OCI-LY7 (cell line): ENCODE measurements at regions not wholly inside any gene's neighbourhood (a gene's known extent, or its start where the extent isn't known, plus 50 kb on each side); places are given as distances from the start of the nearest gene placed in this dataset.

ENCODE experiments used
- CTCF ChIP-seq: fragments of 200-600 bp; sonication (generic); conservative IDR thresholded peaks from 2 replicates; pipeline ENCODE4 v1.5.1; 2014; ENCODE audit warnings: mild to moderate bottlenecking, antibody characterized with exemption, low read length, moderate library complexity, mixed read lengths
- EZH2phosphoT487 ChIP-seq: fragments of 200-600 bp; sonication (generic); IDR thresholded peaks from 2 replicates; pipeline ENCODE4 v1.6.1; 2018; ENCODE audit warnings: low read depth, borderline replicate concordance, mild to moderate bottlenecking, mixed run types, antibody characterized with exemption, low read length, moderate library complexity, mixed read lengths

DNA sequence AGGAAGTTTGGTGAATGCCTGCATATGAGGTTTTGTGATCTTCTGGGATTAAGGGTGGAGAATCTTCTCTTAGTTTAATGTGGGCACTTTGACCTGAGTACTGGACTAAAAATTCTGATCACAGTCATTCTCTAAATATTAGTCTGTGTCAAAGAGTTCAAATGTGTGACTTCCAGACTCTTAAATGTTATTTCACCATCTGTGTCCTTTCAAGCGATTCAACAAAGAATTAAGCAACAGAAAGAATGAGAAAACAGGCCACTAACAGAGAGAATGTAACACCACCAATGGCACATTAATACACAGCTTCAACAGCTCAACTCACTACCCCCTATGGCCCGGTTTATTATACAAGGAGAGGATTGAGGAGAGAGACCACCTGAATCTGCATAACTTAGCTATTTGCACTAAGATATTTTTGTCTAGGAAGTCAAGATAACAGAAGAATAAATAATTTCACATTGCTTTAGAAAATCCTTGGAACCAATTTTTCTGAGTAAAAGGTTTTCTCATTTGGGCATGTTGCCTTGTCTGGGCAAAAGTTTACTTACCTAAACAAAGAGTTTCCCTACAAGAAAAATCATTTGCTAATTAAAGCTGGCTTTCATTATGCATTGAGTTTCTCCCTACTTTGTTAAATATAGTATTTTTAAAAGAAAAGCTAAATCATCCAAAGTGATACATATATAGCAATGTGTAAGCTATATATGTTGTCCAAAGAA, 1313.7 kb downstream of the NCAM2 start:
- no peak for TF ChIP-seq CTCF
- TF ChIP-seq EZH2phosphoT487 = no peak
